Spleen (tissue), 11 donors: ENCODE measurements at regions not wholly inside any gene's neighbourhood (a gene's known extent, or its start where the extent isn't known, plus 50 kb on each side); places are given as distances from the start of the nearest gene placed in this dataset.
A peak's percentile ranks its signal among the peaks of the same experiment; 100 is the strongest.

Experiments used
- DNase-seq: peaks from one replicate; pipeline ENCODE4 v3.0.0-alpha.2; 2020
- H3K27ac ChIP-seq, 8 donors: fragments of 200-600 bp; sonication (generic) in 7 of 8; 1 replicate in 4 of 8; 2 replicates in 4 of 8; pipeline versions ENCODE4 v1.5.0 to v1.8.0; 2016 to 2021; ENCODE audit warnings: inconsistent platforms in 4 of 8, mild to moderate bottlenecking in 4 of 8, moderate library complexity in 1 of 8
- H3K27me3 ChIP-seq, 7 donors: fragments of 200-600 bp; sonication (generic) in 6 of 7; replicated peaks in 1 of 7; 1 replicate in 4 of 7; 2 replicates in 3 of 7; pipeline versions ENCODE4 v1.5.0 to v1.8.0; 2016 to 2021; ENCODE audit warnings: inconsistent platforms in 3 of 7, mild to moderate bottlenecking in 1 of 7
- H3K36me3 ChIP-seq, 6 donors: fragments of 200-600 bp; sonication (generic) in 5 of 6; 1 replicate in 4 of 6; 2 replicates in 2 of 6; pipeline versions ENCODE4 v1.5.0 to v1.8.0; 2016 to 2021; ENCODE audit warnings: inconsistent platforms in 2 of 6
- H3K4me1 ChIP-seq, 6 donors: fragments of 200-600 bp; sonication (generic) in 5 of 6; 1 replicate in 3 of 6; 2 replicates in 3 of 6; pipeline versions ENCODE4 v1.5.0 to v1.8.0; 2016 to 2021; ENCODE audit warnings: inconsistent platforms in 3 of 6
- H3K4me3 ChIP-seq, 8 donors: fragments of 200-600 bp; sonication (generic) in 7 of 8; 1 replicate in 4 of 8; 2 replicates in 4 of 8; pipeline versions ENCODE4 v1.5.0 to v1.8.0; 2016 to 2021; ENCODE audit warnings: inconsistent platforms in 4 of 8, mild to moderate bottlenecking in 4 of 8, moderate library complexity in 2 of 8
- H3K9me3 ChIP-seq, 8 donors: fragments of 200-600 bp; sonication (generic) in 7 of 8; 1 replicate in 4 of 8; 2 replicates in 4 of 8; pipeline versions ENCODE4 v1.5.0 to v1.8.0; 2016 to 2021; ENCODE audit warnings: inconsistent platforms in 4 of 8
- CTCF ChIP-seq, 11 experiments: fragments of 200-600 bp in 7 of 11; fragments of 450-650 bp in 4 of 11; sonication (generic) in 4 of 11; IDR thresholded peaks in 8 of 11; conservative IDR thresholded peaks in 3 of 11; 1 replicate in 7 of 11; 2 replicates in 4 of 11; pipeline versions ENCODE4 v1.4.0 to v1.8.0; 2016 to 2021; ENCODE audit warnings: antibody characterized with exemption in 11 of 11, inconsistent platforms in 4 of 11, mild to moderate bottlenecking in 1 of 11
- POLR2A ChIP-seq, 3 donors: fragments of 450-650 bp; IDR thresholded peaks; one replicate each; pipeline ENCODE4 v1.5.1; 2017; ENCODE audit warnings: antibody characterized with exemption in 3 of 3, mild to moderate bottlenecking in 1 of 3
- POLR2AphosphoS5 ChIP-seq, 3 donors: sonication (generic); formaldehyde crosslinking; IDR thresholded peaks; one replicate each; pipeline ENCODE4 v1.5.1; 2017; ENCODE audit warnings: antibody characterized with exemption in 3 of 3
- WGBS, 5 donors: extraction: QIAGEN DNeasy Blood & Tissue Kit in 3 of 5; methylation state at CpG; one replicate each; pipeline versions ENCODE4 v1.1.5 to v1.1.7; 2013 to 2018; 5-methylcytosine and 5-hydroxymethylcytosine counted together
- intact Hi-C: fragments of 100-400 bp; cut with DNase I; formaldehyde crosslinking; loops from one replicate; pipeline ENCODE4 v1.15.0; 2023; ENCODE audit warnings: low total_unique reads
- donor health status: healthy with polysubstance abuse.
- donor health status: DM: no; HTN: no; CAD: no; lungs with moderate emphysema.
- donor health status: DM: no; HTN: no; CAD: no.
- donor health status: Bipolar disorder and iron deficiency.
- donor health status: healthy.
- donor health status: DM: no; HTN: no; CAD: no.
- donor health status: DM: yes; HTN: yes; CAD: no.

DNA sequence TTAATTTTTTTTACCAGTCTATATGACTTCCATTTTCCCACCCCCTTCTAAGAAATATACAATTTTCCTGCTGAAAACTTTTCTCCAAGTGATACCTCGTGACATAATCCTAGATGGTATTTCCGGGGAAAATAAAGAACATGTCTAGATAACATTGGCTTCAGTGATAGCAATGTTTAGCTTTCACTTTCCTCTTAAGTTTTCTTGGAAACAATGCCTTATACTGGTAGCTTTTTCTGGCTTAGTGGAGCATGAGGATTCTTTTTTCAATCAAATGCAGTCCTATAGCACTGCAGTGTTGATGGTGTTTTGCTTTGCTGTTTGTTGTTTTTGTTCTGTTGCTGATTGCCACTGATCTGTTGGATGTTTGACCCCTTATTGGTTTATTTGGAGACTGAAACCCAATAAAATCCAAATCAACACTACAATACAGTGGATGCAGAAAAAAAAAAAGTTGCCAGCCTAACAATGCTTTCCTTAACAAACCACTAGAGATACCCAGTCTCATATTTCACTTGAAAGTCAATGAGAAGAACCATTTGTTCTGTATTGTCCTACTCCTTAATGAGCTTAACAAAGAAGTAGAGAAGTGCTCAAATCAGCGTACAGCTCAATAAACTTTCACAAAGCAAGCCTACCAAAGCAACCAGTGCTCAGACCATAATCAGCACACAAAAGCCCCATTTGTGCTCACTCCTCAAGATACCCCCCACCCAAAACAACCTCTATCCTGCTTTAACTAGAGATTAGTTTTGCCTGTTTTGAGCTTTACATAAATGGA lies 74.2 kb upstream of the GRAMD2B start:
- TF ChIP-seq POLR2A (IDR thresholded peaks at IDR 0.05) (no peak), CTCF (IDR thresholded peaks at IDR 0.05 in 8 of 11, conservative IDR thresholded peaks at IDR 0.05 in 3 of 11) (no peak), POLR2AphosphoS5 (IDR thresholded peaks at IDR 0.05) (no peak)

GRCh38 chr5:126351153-126351552 lies 72.1 kb upstream of the GRAMD2B start:
- no peak for DNase-seq
- H3K4me1 ChIP-seq: peaks cover 0 to 9% (median 6%) of the 10 kb centered on the region in 6 donors
- no peak for TF ChIP-seq CTCF (IDR thresholded peaks at IDR 0.05 in 8 of 11, conservative IDR thresholded peaks at IDR 0.05 in 3 of 11)
- TF ChIP-seq POLR2A (IDR thresholded peaks at IDR 0.05): no peak
- no peak for TF ChIP-seq POLR2AphosphoS5 (IDR thresholded peaks at IDR 0.05)
- whole genome bisulfite sequencing, 5 donors: 75 to 97% (median 83%) methylated on average over 1 of the region's 1 CpG
- H3K9me3 ChIP-seq: no peaks in the 10 kb centered on the region
- peaks cover 0 to 11% (median 0%) of the 10 kb centered on the region in 7 donors for H3K27me3 ChIP-seq
- H3K27ac ChIP-seq: no peak overlapping the region
- H3K36me3 ChIP-seq: no peaks in the 10 kb centered on the region
- H3K4me3 ChIP-seq: no peak overlapping the region
- intact Hi-C loops: loop anchor here (5.0 kb wide), 1 partner anchor 186 kb away; no protein-coding TSS in a partner anchor

More for the DNA sequence above, 74.2 kb upstream of the GRAMD2B start:
- Histone ChIP-seq H3K4me3 (no peak overlapping the region), H3K27me3 (peaks cover 0 to 14% (median 0%) of the 10 kb centered on the region in 7 donors), H3K36me3 (no peaks in the 10 kb centered on the region), H3K27ac (no peak overlapping the region), H3K9me3 (no peaks in the 10 kb centered on the region), H3K4me1 (peaks cover 0 to 3% (median under 1%) of the 10 kb centered on the region in 6 donors)
- 54 to 79% (median 70%) methylated on average over 3 of the region's 3 CpGs for WGBS, 5 donors
- DNase-seq: no peak
- intact Hi-C loops: no loop called here

DNA sequence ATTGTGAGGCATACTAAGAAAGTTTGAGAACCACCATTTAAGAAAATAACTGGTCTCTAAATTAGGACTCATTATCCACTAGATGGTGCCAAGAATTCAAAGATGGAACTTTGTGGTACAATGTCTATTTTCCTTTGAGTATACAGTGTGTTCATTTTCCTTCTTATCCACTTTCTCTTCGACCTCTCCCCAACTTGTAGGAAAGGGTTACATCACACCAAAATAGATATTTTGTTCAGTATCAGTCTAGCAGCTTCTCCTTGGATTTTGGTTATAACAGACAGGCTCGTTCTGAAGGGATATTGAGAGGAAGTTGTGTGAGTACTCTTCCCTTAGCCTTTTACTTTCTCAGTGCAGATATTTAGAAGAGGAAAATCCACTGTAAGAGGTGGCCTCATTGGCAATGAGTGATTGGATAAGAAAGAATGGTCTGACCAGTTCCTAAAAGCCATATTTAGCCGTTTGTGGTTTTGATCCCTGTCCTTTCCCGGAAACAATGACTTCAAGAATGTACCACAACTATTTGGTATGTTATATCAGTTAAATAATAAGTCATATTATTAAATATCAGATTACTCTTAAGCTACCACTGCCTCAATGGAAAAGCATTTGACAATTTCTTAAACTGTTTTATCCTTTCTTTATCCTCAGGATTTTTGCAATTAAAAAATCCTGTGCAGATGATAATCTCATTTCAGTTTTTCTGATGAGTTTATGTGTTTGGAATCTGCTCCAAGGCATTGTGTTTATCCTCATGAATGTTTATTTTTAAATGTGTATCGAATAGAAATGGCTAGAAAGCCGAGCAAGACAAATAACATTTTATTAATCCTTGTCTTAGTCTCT lies 69.0 kb upstream of the GRAMD2B start:
- no peak for DNase-seq
- peaks cover 0 to 9% (median 6%) of the 10 kb centered on the region in 6 donors for H3K4me1 ChIP-seq
- intact Hi-C loops: loop anchor here (5.0 kb wide), 1 partner anchor 183 kb away; no protein-coding TSS in a partner anchor
- peak overlapping the region in 5 of 8 donors; percentile 29 to 53 (median 29) for H3K27ac ChIP-seq
- H3K36me3 ChIP-seq: no peaks in the 10 kb centered on the region
- 33 to 40% (median 35%) methylated on average over 6 of the region's 6 CpGs for WGBS, 5 donors
- H3K9me3 ChIP-seq: no peaks in the 10 kb centered on the region
- TF ChIP-seq POLR2A (IDR thresholded peaks at IDR 0.05) (no peak), CTCF (IDR thresholded peaks at IDR 0.05 in 8 of 11, conservative IDR thresholded peaks at IDR 0.05 in 3 of 11) (peak in 9 of 11 experiments; percentile 24 to 67 (median 43))
- no peaks in the 10 kb centered on the region for H3K27me3 ChIP-seq
- peak overlapping the region in 1 of 8 donors; percentile 41 for H3K4me3 ChIP-seq
